HepG2 (cell line): ENCODE measurements at regions not wholly inside any gene's neighbourhood (a gene's known extent, or its start where the extent isn't known, plus 50 kb on each side); places are given as distances from the start of the nearest gene placed in this dataset.

ENCODE experiments used
- ATAC-seq: fragments of 200-7000 bp; cut with Tn5 transposase; 3 replicates; pipeline ENCODE4 v1.9.1; 2020; ENCODE audit warnings: mild to moderate bottlenecking, moderate library complexity
- BruUV-seq: library from RNA; stranded (reverse); fragments of 400-500 nt; replicated peaks from 2 replicates; lab custom pipeline; 2021; lab: Mats Ljungman, UMichigan
- CTCF ChIA-PET: fragments of 300-600 bp; formaldehyde crosslinking; extraction: SDS; loops from one replicate; lab custom pipeline; 2021; ENCODE audit warnings: low total read pairs, inconsistent platforms, low intra/inter-chr PET ratio; lab: Yijun Ruan, JAX
- POLR2A ChIA-PET: fragments of 350-600 bp; sonication (Branson Sonifier 250); formaldehyde crosslinking; loops from one replicate; lab custom pipeline; 2020; ENCODE audit warnings: antibody characterized with exemption, inconsistent platforms; lab: Yijun Ruan, JAX
- DNase-seq: peaks from one replicate; pipeline ENCODE4 v3.0.0-alpha.2; 2015; ENCODE audit warnings: low spot score
- FAIRE-seq: peaks from 3 replicates; lab custom pipeline; 2011; peaks lifted over from hg19 to GRCh38; lab: Jason Lieb, UNC
- H2AFZ ChIP-seq: one replicate; pipeline ENCODE4 v1.6.1; 2011; ENCODE audit warnings: low read length, inconsistent platforms
- H3K27ac ChIP-seq: fragments of 300-600 bp; 3 replicates; pipeline ENCODE4 v1.8.0; 2011; ENCODE audit warnings: mixed run types, mild to moderate bottlenecking, mixed read lengths, low read length, inconsistent platforms; ENCODE audit not compliant: insufficient read depth; ENCODE audit errors: extremely low read length
- H3K27me3 ChIP-seq, 2 experiments: fragments of 200-600 bp in 1 of 2; 2 replicates in 1 of 2; 3 replicates in 1 of 2; pipeline versions ENCODE4 v1.6.0 to v1.8.0; 2011; ENCODE audit warnings: low read length in 2 of 2, mild to moderate bottlenecking in 2 of 2, moderate library complexity in 2 of 2, inconsistent platforms in 1 of 2; ENCODE audit not compliant: insufficient read depth in 2 of 2, control insufficient read depth in 1 of 2
- H3K36me3 ChIP-seq, 2 experiments: fragments of 200-600 bp in 1 of 2; replicated peaks in 1 of 2; 2 replicates in 1 of 2; 3 replicates in 1 of 2; pipeline versions ENCODE4 v1.5.1 to v1.8.0; 2011; ENCODE audit warnings: low read length in 2 of 2, inconsistent platforms in 1 of 2; ENCODE audit not compliant: insufficient read depth in 2 of 2, control insufficient read depth in 1 of 2
- H3K4me1 ChIP-seq: 2 replicates; pipeline ENCODE4 v1.5.1; 2012; ENCODE audit warnings: low read length, inconsistent platforms; ENCODE audit not compliant: insufficient read depth
- H3K4me2 ChIP-seq: 2 replicates; pipeline ENCODE4 v1.6.0; 2011; ENCODE audit warnings: low read depth, low read length, inconsistent platforms
- H3K4me3 ChIP-seq, 3 experiments: fragments of 200-600 bp in 1 of 3; sonication (generic), shearing (Covaris generic) in 1 of 3; replicated peaks in 1 of 3; 2 replicates each; pipeline ENCODE4 v1.5.1; 2011 to 2016; ENCODE audit warnings: low read length in 3 of 3, inconsistent platforms in 2 of 3, low read depth in 2 of 3, mild to moderate bottlenecking in 2 of 3, control low read depth in 1 of 3, mixed read lengths in 1 of 3; ENCODE audit not compliant: insufficient read depth in 1 of 3
- H3K79me2 ChIP-seq: one replicate; pipeline ENCODE4 v1.6.1; 2011; ENCODE audit warnings: low read length, inconsistent platforms; ENCODE audit not compliant: insufficient read depth
- H3K9ac ChIP-seq: 2 replicates; pipeline ENCODE4 v1.6.0; 2011; ENCODE audit warnings: mild to moderate bottlenecking, low read depth, low read length, inconsistent platforms; ENCODE audit not compliant: insufficient read depth
- H3K9me3 ChIP-seq: 2 replicates; pipeline ENCODE4 v1.5.1; 2012; ENCODE audit warnings: mild to moderate bottlenecking, low read length
- H4K20me1 ChIP-seq: 2 replicates; pipeline ENCODE4 v1.6.0; 2011; ENCODE audit warnings: inconsistent platforms, mild to moderate bottlenecking, low read length, moderate library complexity; ENCODE audit not compliant: insufficient read depth
- ARID5B ChIP-seq: IDR thresholded peaks from 2 replicates; pipeline ENCODE4 v1.4.0; 2020; ENCODE audit warnings: mild to moderate bottlenecking, missing genetic modification reagents
- CHCHD3 ChIP-seq: sonication (generic); formaldehyde crosslinking; IDR thresholded peaks from 2 replicates; pipeline ENCODE4 v1.8.0; 2022; ENCODE audit warnings: mild to moderate bottlenecking, missing genetic modification reagents, moderate library complexity
- DDIT3 ChIP-seq: sonication (generic); formaldehyde crosslinking; IDR thresholded peaks from 2 replicates; pipeline ENCODE4 v1.4.0; 2020; ENCODE audit warnings: mild to moderate bottlenecking, missing genetic modification reagents
- HMG20A ChIP-seq: IDR thresholded peaks from 2 replicates; pipeline ENCODE4 v1.6.1; 2016; ENCODE audit warnings: borderline replicate concordance
- KLF12 ChIP-seq: sonication (generic); formaldehyde crosslinking; IDR thresholded peaks from 2 replicates; pipeline ENCODE4 v1.4.0; 2020; ENCODE audit warnings: missing genetic modification reagents, borderline replicate concordance
- MEF2D ChIP-seq: sonication (generic); formaldehyde crosslinking; IDR thresholded peaks from 2 replicates; pipeline ENCODE4 v1.5.1; 2020; ENCODE audit warnings: mild to moderate bottlenecking, missing genetic modification reagents
- MIXL1 ChIP-seq: IDR thresholded peaks from 2 replicates; pipeline ENCODE4 v1.6.1; 2016
- NONO ChIP-seq, 2 experiments: fragments of 450-650 bp in 1 of 2; sonication (generic) in 1 of 2; formaldehyde crosslinking in 1 of 2; IDR thresholded peaks in 1 of 2; conservative IDR thresholded peaks in 1 of 2; 2 replicates each; pipeline versions ENCODE4 v1.6.1 to v1.8.0; 2017 to 2022; ENCODE audit warnings: mild to moderate bottlenecking in 1 of 2, missing genetic modification reagents in 1 of 2, moderate library complexity in 1 of 2
- SNAPC2 ChIP-seq: sonication (generic); formaldehyde crosslinking; IDR thresholded peaks from 2 replicates; pipeline ENCODE4 v1.8.1; 2022; ENCODE audit warnings: mild to moderate bottlenecking, missing genetic modification reagents
- ZBED4 ChIP-seq: sonication (generic); formaldehyde crosslinking; IDR thresholded peaks from 2 replicates; pipeline ENCODE4 v1.4.0; 2020; ENCODE audit warnings: missing genetic modification reagents, borderline replicate concordance
- ZBTB7A ChIP-seq: sonication (generic); formaldehyde crosslinking; IDR thresholded peaks from 2 replicates; pipeline ENCODE4 v1.8.0; 2022; ENCODE audit warnings: mild to moderate bottlenecking, missing genetic modification reagents
- ZKSCAN1 ChIP-seq: fragments of 150-350 bp; IDR thresholded peaks from 2 replicates; pipeline ENCODE4 v1.6.1; 2014; ENCODE audit warnings: low read length
- ZNF138 ChIP-seq: sonication (generic); formaldehyde crosslinking; IDR thresholded peaks from 2 replicates; pipeline ENCODE4 v1.5.0; 2020; ENCODE audit warnings: mild to moderate bottlenecking, low read depth, missing genetic modification reagents
- ZNF30 ChIP-seq: sonication (generic); formaldehyde crosslinking; IDR thresholded peaks from 2 replicates; pipeline ENCODE4 v1.5.0; 2020; ENCODE audit warnings: mild to moderate bottlenecking, missing genetic modification reagents
- ZNF567 ChIP-seq: sonication (generic); formaldehyde crosslinking; IDR thresholded peaks from 2 replicates; pipeline ENCODE4 v1.8.1; 2023; ENCODE audit warnings: mild to moderate bottlenecking, missing genetic modification reagents, borderline replicate concordance
- ZSCAN20 ChIP-seq: sonication (generic); formaldehyde crosslinking; IDR thresholded peaks from 2 replicates; pipeline ENCODE4 v1.4.0; 2020; ENCODE audit warnings: missing genetic modification reagents, mild to moderate bottlenecking, borderline replicate concordance
- ZZZ3 ChIP-seq: sonication (generic); formaldehyde crosslinking; IDR thresholded peaks from 2 replicates; pipeline ENCODE4 v1.4.0; 2020; ENCODE audit warnings: missing genetic modification reagents, mild to moderate bottlenecking, borderline replicate concordance
- WGBS: methylation state at CpG from one replicate; pipeline ENCODE4 v1.1.6; 2017; ENCODE audit warnings: low lambda C conversion rate; 5-methylcytosine and 5-hydroxymethylcytosine counted together
- in situ Hi-C: cut with HindIII; loops from 2 replicates; pipeline ENCODE4 v1.10.0; 2017; ENCODE audit warnings: low pct_unique_long_range_greater_than_20kb; ENCODE audit not compliant: extremely low pct_ligation_motif_present
- intact Hi-C: fragments of 100-400 bp; cut with micrococcal nuclease; formaldehyde crosslinking; loops from one replicate; pipeline ENCODE4 v1.10.0; 2022; ENCODE audit not compliant: unreplicated experiment
- TF ChIP-seq, protein P1 (sequence below): sonication (generic); formaldehyde crosslinking; IDR thresholded peaks from 2 replicates; pipeline ENCODE4 v1.5.0; 2020; ENCODE audit warnings: mild to moderate bottlenecking, missing genetic modification reagents

GRCh38 chr1:73886716-73887115, 311.3 kb downstream of the LRRIQ3 start:
- Histone ChIP-seq H3K79me2 (no peaks in the 10 kb centered on the region), H3K36me3 (no peaks in the 10 kb centered on the region), H3K9ac (no peak overlapping the region), H3K4me1 (no peaks in the 10 kb centered on the region), H4K20me1 (no peaks in the 10 kb centered on the region), H3K27ac (no peak overlapping the region), H3K27me3 (no peaks in the 10 kb centered on the region), H3K4me2 (no peak overlapping the region), H2AFZ (no peak overlapping the region), H3K4me3 (no peak overlapping the region), H3K9me3 (peaks cover 16% of the 10 kb centered on the region)
- FAIRE-seq: no peak
- no peak for ATAC-seq
- ChIA-PET POLR2A (no interaction called here), CTCF (no interaction called here)
- in situ Hi-C loops: no loop called here
- DNase-seq: no peak
- intact Hi-C loops: no loop called here
- BruUV-seq: no TSS peak
- WGBS: 0% methylated on average over 2 of the region's 2 CpGs
- TF ChIP-seq NONO (IDR thresholded peaks at IDR 0.05) (no peak), NONO (CRISPR knock-in tag; conservative IDR thresholded peaks at IDR 0.05) (no peak), ZKSCAN1 (no peak), ZNF30 (CRISPR knock-in tag) (no peak), ZBTB7A (no peak), ZNF567 (CRISPR knock-in tag) (no peak), HMG20A (no peak), ZNF138 (CRISPR knock-in tag) (no peak), ZSCAN20 (CRISPR knock-in tag) (no peak), SNAPC2 (CRISPR knock-in tag) (no peak), KLF12 (CRISPR knock-in tag) (no peak), ARID5B (CRISPR knock-in tag) (no peak), MEF2D (no peak), DDIT3 (CRISPR knock-in tag) (no peak), CHCHD3 (CRISPR knock-in tag) (no peak), ZZZ3 (CRISPR knock-in tag) (no peak), ZBED4 (CRISPR knock-in tag) (no peak), MIXL1 (CRISPR knock-in tag) (no peak)
- TF ChIP-seq, protein P1, sequence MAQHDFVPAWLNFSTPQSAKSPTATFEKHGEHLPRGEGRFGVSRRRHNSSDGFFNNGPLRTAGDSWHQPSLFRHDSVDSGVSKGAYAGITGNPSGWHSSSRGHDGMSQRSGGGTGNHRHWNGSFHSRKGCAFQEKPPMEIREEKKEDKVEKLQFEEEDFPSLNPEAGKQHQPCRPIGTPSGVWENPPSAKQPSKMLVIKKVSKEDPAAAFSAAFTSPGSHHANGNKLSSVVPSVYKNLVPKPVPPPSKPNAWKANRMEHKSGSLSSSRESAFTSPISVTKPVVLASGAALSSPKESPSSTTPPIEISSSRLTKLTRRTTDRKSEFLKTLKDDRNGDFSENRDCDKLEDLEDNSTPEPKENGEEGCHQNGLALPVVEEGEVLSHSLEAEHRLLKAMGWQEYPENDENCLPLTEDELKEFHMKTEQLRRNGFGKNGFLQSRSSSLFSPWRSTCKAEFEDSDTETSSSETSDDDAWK (CRISPR knock-in tag): no peak
